SU-DHL-6 (cell line): ENCODE measurements at regions not wholly inside any gene's neighbourhood (a gene's known extent, or its start where the extent isn't known, plus 50 kb on each side); places are given as distances from the start of the nearest gene placed in this dataset.

Source experiments
- H2AFZ ChIP-seq: fragments of 200-600 bp; sonication (generic); 2 replicates; pipeline ENCODE4 v1.6.1; 2014; ENCODE audit warnings: low read depth, mild to moderate bottlenecking, moderate library complexity, mixed read lengths, antibody characterized with exemption, low read length; ENCODE audit not compliant: severe bottlenecking
- H3F3A ChIP-seq: fragments of 200-600 bp; shearing (Covaris generic); 2 replicates; pipeline ENCODE4 v1.6.0; 2016; ENCODE audit warnings: antibody characterized with exemption, mild to moderate bottlenecking; ENCODE audit not compliant: insufficient read depth
- H3K27ac ChIP-seq: fragments of 200-600 bp; sonication (generic); 2 replicates; pipeline ENCODE4 v1.5.1; 2016; ENCODE audit warnings: low read depth, mild to moderate bottlenecking, low read length, moderate library complexity, mixed read lengths
- H3K27me3 ChIP-seq: fragments of 200-600 bp; sonication (generic), shearing (Covaris generic); 2 replicates; pipeline ENCODE4 v1.6.0; 2014; ENCODE audit warnings: mild to moderate bottlenecking, low read length
- H3K36me3 ChIP-seq: fragments of 200-600 bp; sonication (generic); 2 replicates; pipeline ENCODE4 v1.6.1; 2014; ENCODE audit warnings: mild to moderate bottlenecking, low read length, mixed read lengths
- H3K4me2 ChIP-seq: fragments of 300-600, 200-600 bp; shearing (Covaris generic), sonication (generic); 2 replicates; pipeline ENCODE4 v1.6.0; 2014; ENCODE audit warnings: low read length, low read depth, mild to moderate bottlenecking; ENCODE audit not compliant: poor library complexity, severe bottlenecking
- H3K4me3 ChIP-seq: fragments of 200-600 bp; sonication (generic); 2 replicates; pipeline ENCODE4 v1.5.1; 2014; ENCODE audit warnings: antibody characterized with exemption, low read length, mild to moderate bottlenecking, mixed read lengths; ENCODE audit not compliant: insufficient read depth, poor library complexity, severe bottlenecking
- H3K79me2 ChIP-seq: fragments of 200-600 bp; sonication (generic); 2 replicates; pipeline ENCODE4 v1.6.1; 2014; ENCODE audit warnings: mild to moderate bottlenecking, low read length, moderate library complexity; ENCODE audit not compliant: insufficient read depth
- H3K9ac ChIP-seq: fragments of 200-600 bp; sonication (generic); 2 replicates; pipeline ENCODE4 v1.7.0; 2014; ENCODE audit warnings: mild to moderate bottlenecking, low read length
- H3K9me2 ChIP-seq: fragments of 200-600 bp; sonication (generic); replicated peaks from 2 replicates; pipeline ENCODE4 v1.6.1; 2014; ENCODE audit warnings: low read length; ENCODE audit not compliant: insufficient read depth
- H3K9me3 ChIP-seq: fragments of 200-600 bp; sonication (generic); 2 replicates; pipeline ENCODE4 v1.6.1; 2014; ENCODE audit warnings: low read length, mixed read lengths; ENCODE audit not compliant: insufficient read depth
- H4K20me1 ChIP-seq: fragments of 200-600 bp; sonication (generic); 2 replicates; pipeline ENCODE4 v1.6.1; 2014; ENCODE audit warnings: low read depth, mild to moderate bottlenecking, antibody characterized with exemption, low read length, moderate library complexity, mixed read lengths
- CTCF ChIP-seq: fragments of 200-600 bp; sonication (generic); IDR thresholded peaks from one replicate; pipeline ENCODE4 v1.5.1; 2017; ENCODE audit warnings: antibody characterized with exemption, mild to moderate bottlenecking, low read length, moderate library complexity; ENCODE audit not compliant: insufficient read depth, poor library complexity, severe bottlenecking
- EZH2phosphoT487 ChIP-seq: fragments of 200-600 bp; sonication (generic), shearing (Covaris generic); conservative IDR thresholded peaks from 2 replicates; pipeline ENCODE4 v1.6.1; 2018; ENCODE audit warnings: mild to moderate bottlenecking, antibody characterized with exemption, low read length, moderate library complexity, mixed read lengths

DNA sequence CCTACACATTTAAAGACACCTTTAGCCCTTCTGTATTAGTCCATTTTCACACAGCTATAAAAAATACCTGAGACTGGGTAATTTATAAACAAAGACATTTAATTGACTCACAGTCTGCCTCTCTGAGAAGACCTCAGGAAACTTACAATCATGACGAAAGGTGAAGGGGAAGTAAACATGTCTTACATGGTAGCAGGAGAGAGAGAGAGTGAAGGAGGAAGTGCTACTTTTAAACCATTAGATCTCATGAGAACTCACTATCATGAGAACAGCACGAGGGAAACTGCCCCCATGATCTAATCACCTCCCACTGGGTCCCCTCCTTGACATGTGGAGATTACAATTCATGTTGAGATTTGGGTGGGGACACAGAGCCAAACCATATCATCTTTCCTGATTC lies 946.6 kb downstream of the SLC4A3 start:
- Histone ChIP-seq H2AFZ (no peak overlapping the region), H3K4me2 (no peak overlapping the region)

DNA sequence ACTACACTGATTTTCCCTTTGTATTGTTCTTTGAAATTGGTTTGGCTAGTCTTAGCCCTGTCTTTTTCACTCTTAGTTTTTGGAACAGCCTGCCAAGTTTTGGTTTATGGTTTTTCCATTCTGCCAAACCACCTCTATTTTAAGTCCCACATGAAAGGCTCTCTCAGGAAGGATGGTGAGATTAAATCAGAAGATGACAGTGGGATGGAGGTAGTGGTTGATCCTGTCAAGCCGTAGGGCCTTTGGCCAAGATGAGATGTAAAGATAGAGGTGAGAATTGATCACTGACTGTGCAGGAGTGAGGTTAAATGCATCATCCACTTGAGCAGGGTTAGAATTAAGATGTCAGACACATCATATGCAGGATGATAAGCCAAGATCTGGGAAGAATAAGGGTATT lies 948.5 kb downstream of the SLC4A3 start:
- no peaks in the 10 kb centered on the region for H3K79me2 ChIP-seq
- no peaks in the 10 kb centered on the region for H3K9me2 ChIP-seq
- H3K9ac ChIP-seq: no peak overlapping the region
- no peak for TF ChIP-seq EZH2phosphoT487
- no peak overlapping the region for H3K4me3 ChIP-seq
- H4K20me1 ChIP-seq: no peaks in the 10 kb centered on the region
- H3K9me3 ChIP-seq: no peaks in the 10 kb centered on the region
- H3K4me2 ChIP-seq: no peak overlapping the region
- no peaks in the 10 kb centered on the region for H3K27me3 ChIP-seq
- no peak overlapping the region for H3K27ac ChIP-seq
- no peaks in the 10 kb centered on the region for H3K36me3 ChIP-seq
- H2AFZ ChIP-seq: no peak overlapping the region
- no peaks in the 10 kb centered on the region for H3F3A ChIP-seq

More for the DNA sequence above, 946.6 kb downstream of the SLC4A3 start:
- H3K9ac ChIP-seq: no peak overlapping the region
- H4K20me1 ChIP-seq: no peaks in the 10 kb centered on the region
- no peaks in the 10 kb centered on the region for H3K9me2 ChIP-seq
- no peaks in the 10 kb centered on the region for H3K36me3 ChIP-seq
- H3F3A ChIP-seq: no peaks in the 10 kb centered on the region
- H3K79me2 ChIP-seq: no peaks in the 10 kb centered on the region
- H3K27me3 ChIP-seq: no peaks in the 10 kb centered on the region
- no peak overlapping the region for H3K4me3 ChIP-seq
- H3K27ac ChIP-seq: no peak overlapping the region
- H3K9me3 ChIP-seq: no peaks in the 10 kb centered on the region
- TF ChIP-seq CTCF (no peak), EZH2phosphoT487 (no peak)

DNA sequence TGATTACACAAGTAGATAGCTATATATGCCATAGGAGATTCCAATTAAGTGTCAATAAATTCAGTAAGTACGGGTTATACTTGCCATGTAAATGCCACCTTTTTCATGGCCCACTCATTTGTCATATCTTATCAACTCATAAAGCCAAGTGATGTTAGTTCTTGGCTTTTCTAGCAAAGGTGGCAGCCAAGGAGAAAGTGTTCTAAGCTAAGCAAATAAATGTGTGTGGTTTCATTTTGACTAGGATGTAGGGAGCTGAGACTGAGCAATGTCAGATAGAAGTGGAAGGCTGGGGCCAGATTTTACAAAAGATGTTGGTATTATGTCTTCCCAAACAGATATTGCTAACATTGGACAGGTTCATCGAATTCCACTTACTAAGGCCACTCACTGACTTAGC lies 952.0 kb downstream of the SLC4A3 start:
- H3K27me3 ChIP-seq: no peaks in the 10 kb centered on the region

DNA sequence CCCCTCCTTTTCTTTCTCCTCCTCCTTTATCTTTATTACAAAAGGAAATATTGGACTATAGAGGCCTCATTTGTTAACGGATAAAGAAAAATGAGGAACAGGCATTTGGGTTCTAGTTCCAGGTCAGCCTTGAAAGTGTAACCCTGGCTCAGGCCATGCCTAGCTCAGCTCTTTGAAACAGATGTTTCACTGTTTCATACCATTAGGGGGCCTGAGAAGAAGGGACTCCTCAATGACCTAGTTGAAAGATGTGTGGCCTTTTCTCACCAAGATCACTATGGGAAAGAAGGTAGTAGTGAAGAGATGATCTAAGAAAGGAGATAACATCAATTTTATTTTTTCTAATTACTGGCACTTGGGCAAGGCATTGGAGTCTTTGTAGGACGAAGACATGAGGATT lies 952.7 kb downstream of the SLC4A3 start:
- no peak overlapping the region for H3K9ac ChIP-seq
- no peak overlapping the region for H2AFZ ChIP-seq
- H3K4me3 ChIP-seq: no peak overlapping the region
- no peaks in the 10 kb centered on the region for H3K27me3 ChIP-seq
- no peaks in the 10 kb centered on the region for H4K20me1 ChIP-seq
- H3K36me3 ChIP-seq: no peaks in the 10 kb centered on the region
- H3K4me2 ChIP-seq: no peak overlapping the region
- no peaks in the 10 kb centered on the region for H3K79me2 ChIP-seq
- H3K9me2 ChIP-seq: no peaks in the 10 kb centered on the region
- no peaks in the 10 kb centered on the region for H3K9me3 ChIP-seq
- no peak for TF ChIP-seq CTCF
- TF ChIP-seq EZH2phosphoT487: no peak
- H3K27ac ChIP-seq: no peak overlapping the region
- no peaks in the 10 kb centered on the region for H3F3A ChIP-seq

More for the DNA sequence above, 952.0 kb downstream of the SLC4A3 start:
- H3K27ac ChIP-seq: no peak overlapping the region
- no peak overlapping the region for H3K4me3 ChIP-seq
- no peaks in the 10 kb centered on the region for H3K9me3 ChIP-seq
- no peaks in the 10 kb centered on the region for H3K79me2 ChIP-seq
- no peaks in the 10 kb centered on the region for H3K9me2 ChIP-seq
- no peak overlapping the region for H2AFZ ChIP-seq
- H4K20me1 ChIP-seq: no peaks in the 10 kb centered on the region
- no peaks in the 10 kb centered on the region for H3K36me3 ChIP-seq
- TF ChIP-seq CTCF (no peak), EZH2phosphoT487 (no peak)
- H3F3A ChIP-seq: no peaks in the 10 kb centered on the region
- H3K4me2 ChIP-seq: no peak overlapping the region
- H3K9ac ChIP-seq: no peak overlapping the region
